Natural killer cell (primary cell): ENCODE measurements at regions not wholly inside any gene's neighbourhood (a gene's known extent, or its start where the extent isn't known, plus 50 kb on each side); places are given as distances from the start of the nearest gene placed in this dataset.

ENCODE experiments used
- ATAC-seq, 3 donors: fragments of 150-1000 bp in 2 of 3; fragments of 200-7000 bp in 1 of 3; cut with Tn5 transposase; 1 replicate in 1 of 3; 2 replicates in 2 of 3; pipeline ENCODE4 v1.10.0; 2021; ENCODE audit warnings: mild to moderate bottlenecking in 2 of 3, moderate library complexity in 2 of 3
- DNase-seq, 2 donors: peaks; one replicate each; pipeline versions ENCODE4 v3.0.0 to v3.0.0-alpha.2; 2013 to 2021; ENCODE audit warnings: mixed read lengths in 1 of 2
- H3K27ac ChIP-seq: one replicate; pipeline ENCODE4 v1.5.1; 2013; ENCODE audit warnings: mild to moderate bottlenecking, low read length
- H3K27me3 ChIP-seq: one replicate; pipeline ENCODE4 v1.6.1; 2013; ENCODE audit warnings: low read length; ENCODE audit not compliant: control insufficient read depth, insufficient read depth
- H3K36me3 ChIP-seq: one replicate; pipeline ENCODE4 v1.6.1; 2013; ENCODE audit warnings: low read length; ENCODE audit not compliant: control insufficient read depth, insufficient read depth
- H3K4me1 ChIP-seq: one replicate; pipeline ENCODE4 v1.6.1; 2013; ENCODE audit warnings: low read length; ENCODE audit not compliant: control insufficient read depth, insufficient read depth
- H3K4me3 ChIP-seq: one replicate; pipeline ENCODE4 v1.5.1; 2013; ENCODE audit warnings: low read length
- H3K9me3 ChIP-seq: one replicate; pipeline ENCODE4 v1.6.1; 2013; ENCODE audit warnings: low read length; ENCODE audit not compliant: control insufficient read depth, insufficient read depth
- H3K27ac Mint-ChIP-seq, 2 donors: one replicate each; pipeline ENCODE4 v1.8.0; 2022; ENCODE audit warnings: mild to moderate bottlenecking in 2 of 2, mixed read lengths in 2 of 2, moderate library complexity in 1 of 2
- H3K27me3 Mint-ChIP-seq, 2 donors: one replicate each; pipeline ENCODE4 v1.8.0; 2022; ENCODE audit warnings: low read depth in 2 of 2, mixed read lengths in 2 of 2
- H3K36me3 Mint-ChIP-seq: one replicate; pipeline ENCODE4 v1.8.0; 2022; ENCODE audit warnings: mixed read lengths
- H3K4me1 Mint-ChIP-seq, 2 donors: one replicate each; pipeline ENCODE4 v1.8.0; 2022; ENCODE audit warnings: mixed read lengths in 2 of 2
- H3K4me3 Mint-ChIP-seq: one replicate; pipeline ENCODE4 v1.8.0; 2022; ENCODE audit warnings: mild to moderate bottlenecking, moderate library complexity, mixed read lengths
- H3K9me3 Mint-ChIP-seq, 2 donors: one replicate each; pipeline ENCODE4 v1.8.0; 2022; ENCODE audit warnings: mixed read lengths in 2 of 2
- CTCF ChIP-seq: fragments of 200-600 bp; IDR thresholded peaks from one replicate; pipeline ENCODE4 v1.8.0; 2022; ENCODE audit warnings: antibody characterized with exemption
- WGBS: methylation state at CpG from one replicate; pipeline ENCODE4 v1.1.7; 2013; ENCODE audit warnings: missing lambda C conversion rate; ENCODE audit not compliant: insufficient coverage; 5-methylcytosine and 5-hydroxymethylcytosine counted together
- intact Hi-C: fragments of 100-400 bp; cut with micrococcal nuclease; formaldehyde crosslinking; loops from one replicate; pipeline ENCODE4 v1.14.2; 2022

DNA sequence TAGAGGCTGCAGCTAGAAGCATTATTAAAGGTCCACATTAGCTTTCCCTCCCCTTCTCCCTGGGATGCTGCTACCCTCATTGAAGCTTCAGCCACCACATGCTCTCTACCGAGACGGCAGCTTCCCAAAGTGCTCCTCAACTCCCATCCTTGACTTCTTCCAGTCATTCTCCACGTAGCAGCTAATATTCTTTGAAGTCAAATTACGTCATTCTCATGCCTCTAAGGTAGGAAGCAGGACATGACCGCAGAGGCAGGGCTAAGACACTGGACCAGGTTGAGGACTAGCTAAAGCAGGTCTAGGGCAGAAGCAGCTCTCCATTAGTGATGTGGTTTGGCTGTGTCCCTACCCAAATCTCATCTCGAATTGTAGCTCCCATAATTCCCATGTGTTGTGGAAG is 128.3 kb downstream of the SHOX start:
- no peak overlapping the region for H3K27ac Mint-ChIP-seq
- ATAC-seq: no peak
- H3K4me1 Mint-ChIP-seq: no peaks in the 10 kb centered on the region
- Histone ChIP-seq H3K27me3 (no peaks in the 10 kb centered on the region), H3K27ac (no peak overlapping the region), H3K4me3 (no peak overlapping the region), H3K36me3 (no peaks in the 10 kb centered on the region), H3K9me3 (no peaks in the 10 kb centered on the region), H3K4me1 (no peaks in the 10 kb centered on the region)
- H3K27me3 Mint-ChIP-seq: peaks cover 0 to 31% of the 10 kb centered on the region in 2 donors
- no peak for DNase-seq
- peaks cover 2 to 7% of the 10 kb centered on the region in 2 donors for H3K9me3 Mint-ChIP-seq
- H3K4me3 Mint-ChIP-seq: no peak overlapping the region
- no peaks in the 10 kb centered on the region for H3K36me3 Mint-ChIP-seq
- intact Hi-C loops: no loop called here
- TF ChIP-seq CTCF: no peak
- 87% methylated on average over 5 of the region's 6 CpGs for WGBS

- H3K9me3 Mint-ChIP-seq: peaks cover 0 to 5% of the 10 kb centered on the region in 2 donors
These were observed 120.2 kb downstream of the SHOX start for GRCh38 chrX:750812-751211.

DNA sequence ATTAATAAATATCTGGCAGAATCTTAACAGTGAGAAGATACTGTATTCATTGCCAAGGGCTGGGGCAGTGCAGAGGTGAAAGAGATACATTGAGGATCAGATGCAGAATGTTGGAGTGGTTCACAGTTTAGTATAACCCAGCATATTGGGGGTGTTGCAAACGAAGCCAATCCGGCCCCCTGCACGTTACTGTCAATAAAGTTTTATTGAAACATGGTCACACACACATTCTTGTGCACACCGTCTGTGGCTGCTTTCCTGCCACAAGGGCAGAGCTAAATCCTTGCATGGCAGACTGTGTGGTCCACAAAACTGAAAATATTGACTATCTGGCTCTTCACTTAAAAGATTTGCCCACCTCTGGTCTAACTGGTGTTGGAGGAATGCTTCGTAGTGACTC is 119.7 kb downstream of the SHOX start:
- H3K27me3 Mint-ChIP-seq: no peaks in the 10 kb centered on the region
- H3K27ac Mint-ChIP-seq: no peak overlapping the region
- no peak overlapping the region for H3K4me3 ChIP-seq
- H3K4me3 Mint-ChIP-seq: no peak overlapping the region
- peaks cover 3% of the 10 kb centered on the region for H3K9me3 ChIP-seq
- H3K36me3 ChIP-seq: no peaks in the 10 kb centered on the region
- no peak overlapping the region for H3K27ac ChIP-seq
- no peak for TF ChIP-seq CTCF
- no peaks in the 10 kb centered on the region for H3K4me1 ChIP-seq
- H3K4me1 Mint-ChIP-seq: no peaks in the 10 kb centered on the region
- intact Hi-C loops: no loop called here
- no peak for ATAC-seq
- no peaks in the 10 kb centered on the region for H3K27me3 ChIP-seq
- 78% methylated on average over 5 of the region's 5 CpGs for WGBS
- H3K36me3 Mint-ChIP-seq: no peaks in the 10 kb centered on the region
- H3K9me3 Mint-ChIP-seq: peaks cover 0 to 5% of the 10 kb centered on the region in 2 donors
- DNase-seq: no peak

More at GRCh38 chrX:750812-751211, 120.2 kb downstream of the SHOX start:
- no peaks in the 10 kb centered on the region for H3K4me1 Mint-ChIP-seq
- H3K4me1 ChIP-seq: no peaks in the 10 kb centered on the region
- no peaks in the 10 kb centered on the region for H3K27me3 ChIP-seq
- H3K4me3 Mint-ChIP-seq: no peak overlapping the region
- no peaks in the 10 kb centered on the region for H3K27me3 Mint-ChIP-seq
- no peak overlapping the region for H3K27ac ChIP-seq
- intact Hi-C loops: no loop called here
- H3K9me3 ChIP-seq: peaks cover 3% of the 10 kb centered on the region
- no peaks in the 10 kb centered on the region for H3K36me3 Mint-ChIP-seq
- no peak overlapping the region for H3K4me3 ChIP-seq
- 88% methylated on average over 7 of the region's 9 CpGs for WGBS
- TF ChIP-seq CTCF: no peak
- H3K36me3 ChIP-seq: no peaks in the 10 kb centered on the region
- no peak overlapping the region for H3K27ac Mint-ChIP-seq
- no peak for ATAC-seq
- no peak for DNase-seq

- Mint-ChIP-seq H3K9me3 (peaks cover 5 to 11% of the 10 kb centered on the region in 2 donors), H3K27ac (no peak overlapping the region), H3K27me3 (no peaks in the 10 kb centered on the region), H3K4me1 (no peaks in the 10 kb centered on the region), H3K4me3 (no peak overlapping the region), H3K36me3 (no peaks in the 10 kb centered on the region)
- intact Hi-C loops: no loop called here
- 67% methylated on average over 2 of the region's 2 CpGs for WGBS
- Histone ChIP-seq H3K9me3 (peaks cover 3% of the 10 kb centered on the region), H3K27ac (no peak overlapping the region), H3K27me3 (no peaks in the 10 kb centered on the region), H3K4me3 (no peak overlapping the region), H3K36me3 (no peaks in the 10 kb centered on the region), H3K4me1 (no peaks in the 10 kb centered on the region)
- ATAC-seq: no peak
- TF ChIP-seq CTCF: no peak
- no peak for DNase-seq
These were observed 116.6 kb downstream of the SHOX start for GRCh38 chrX:747176-747575.
